HepG2 (cell line): ENCODE measurements at regions not wholly inside any gene's neighbourhood (a gene's known extent, or its start where the extent isn't known, plus 50 kb on each side); places are given as distances from the start of the nearest gene placed in this dataset.

Experiments used
- EHMT2 ChIP-seq: fragments of 200-600 bp; sonication (generic); IDR thresholded peaks from 2 replicates; pipeline ENCODE4 v1.7.0; 2017; ENCODE audit warnings: antibody characterized with exemption, low read depth, low read length, borderline replicate concordance
- PHF21A ChIP-seq: sonication (generic); formaldehyde crosslinking; IDR thresholded peaks from 2 replicates; pipeline ENCODE4 v1.5.0; 2020; ENCODE audit warnings: mild to moderate bottlenecking, missing genetic modification reagents
- RBFOX2 ChIP-seq: fragments of 200-400 bp; formaldehyde crosslinking; IDR thresholded peaks from 2 replicates; pipeline ENCODE4 v1.6.1; 2017; ENCODE audit warnings: low read depth, mild to moderate bottlenecking, low read length
- SALL2 ChIP-seq: sonication (generic); formaldehyde crosslinking; IDR thresholded peaks from 2 replicates; pipeline ENCODE4 v1.8.1; 2023; ENCODE audit warnings: mild to moderate bottlenecking, missing genetic modification reagents, inconsistent platforms
- ZNF253 ChIP-seq: sonication (generic); formaldehyde crosslinking; IDR thresholded peaks from 2 replicates; pipeline ENCODE4 v1.8.0; 2022; ENCODE audit warnings: mild to moderate bottlenecking, missing genetic modification reagents, borderline replicate concordance
- TF ChIP-seq, protein P1 (sequence below): sonication (generic); formaldehyde crosslinking; conservative IDR thresholded peaks from 2 replicates; pipeline ENCODE4 v1.8.0; 2022; ENCODE audit warnings: mild to moderate bottlenecking, moderate library complexity, missing genetic modification reagents
- TF ChIP-seq, protein P2 (sequence below): sonication (generic); formaldehyde crosslinking; IDR thresholded peaks from 2 replicates; pipeline ENCODE4 v1.5.0; 2020; ENCODE audit warnings: mild to moderate bottlenecking, missing genetic modification reagents, moderate library complexity
- TF ChIP-seq, protein P3 (sequence below): sonication (generic); formaldehyde crosslinking; conservative IDR thresholded peaks from 2 replicates; pipeline ENCODE4 v1.5.0; 2020; ENCODE audit warnings: missing genetic modification reagents
- TF ChIP-seq, protein P4 (sequence below): sonication (generic); formaldehyde crosslinking; IDR thresholded peaks from 2 replicates; pipeline ENCODE4 v1.4.0; 2020; ENCODE audit warnings: mild to moderate bottlenecking, low read depth, missing genetic modification reagents
- TF ChIP-seq, protein P5 (sequence below): sonication (generic); formaldehyde crosslinking; IDR thresholded peaks from 2 replicates; pipeline ENCODE4 v1.5.1; 2020; ENCODE audit warnings: missing genetic modification reagents, mild to moderate bottlenecking, borderline replicate concordance
- TF ChIP-seq, protein P6 (sequence below): sonication (generic); formaldehyde crosslinking; IDR thresholded peaks from 2 replicates; pipeline ENCODE4 v1.8.0; 2022; ENCODE audit warnings: mild to moderate bottlenecking, missing genetic modification reagents; ENCODE audit not compliant: insufficient replicate concordance
- TF ChIP-seq, protein P7 (sequence below): IDR thresholded peaks from 2 replicates; pipeline ENCODE4 v1.6.1; 2012; ENCODE audit warnings: inconsistent platforms

DNA sequence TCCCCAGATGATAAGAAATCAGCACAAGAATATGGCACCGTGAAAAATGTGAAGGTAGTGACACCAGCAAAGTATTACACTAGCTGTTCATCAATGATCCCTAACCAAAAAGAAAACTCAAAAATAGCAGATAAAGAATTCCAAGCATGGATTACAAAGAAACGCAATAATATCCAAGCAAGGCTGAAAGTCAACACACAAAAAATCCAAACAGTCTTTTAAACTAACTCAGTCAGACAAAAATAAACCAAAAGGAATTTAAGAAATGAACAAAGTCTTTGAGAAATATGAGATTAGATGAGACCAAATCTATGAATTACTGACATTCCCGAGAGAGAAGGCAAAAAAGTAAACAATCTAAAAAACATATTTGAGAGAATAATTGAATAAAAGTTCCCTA, 976.1 kb upstream of the MAP3K7 start:
- TF ChIP-seq, protein P1, sequence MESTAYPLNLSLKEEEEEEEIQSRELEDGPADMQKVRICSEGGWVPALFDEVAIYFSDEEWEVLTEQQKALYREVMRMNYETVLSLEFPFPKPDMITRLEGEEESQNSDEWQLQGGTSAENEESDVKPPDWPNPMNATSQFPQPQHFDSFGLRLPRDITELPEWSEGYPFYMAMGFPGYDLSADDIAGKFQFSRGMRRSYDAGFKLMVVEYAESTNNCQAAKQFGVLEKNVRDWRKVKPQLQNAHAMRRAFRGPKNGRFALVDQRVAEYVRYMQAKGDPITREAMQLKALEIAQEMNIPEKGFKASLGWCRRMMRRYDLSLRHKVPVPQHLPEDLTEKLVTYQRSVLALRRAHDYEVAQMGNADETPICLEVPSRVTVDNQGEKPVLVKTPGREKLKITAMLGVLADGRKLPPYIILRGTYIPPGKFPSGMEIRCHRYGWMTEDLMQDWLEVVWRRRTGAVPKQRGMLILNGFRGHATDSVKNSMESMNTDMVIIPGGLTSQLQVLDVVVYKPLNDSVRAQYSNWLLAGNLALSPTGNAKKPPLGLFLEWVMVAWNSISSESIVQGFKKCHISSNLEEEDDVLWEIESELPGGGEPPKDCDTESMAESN (CRISPR knock-in tag): no peak
- TF ChIP-seq, protein P2, sequence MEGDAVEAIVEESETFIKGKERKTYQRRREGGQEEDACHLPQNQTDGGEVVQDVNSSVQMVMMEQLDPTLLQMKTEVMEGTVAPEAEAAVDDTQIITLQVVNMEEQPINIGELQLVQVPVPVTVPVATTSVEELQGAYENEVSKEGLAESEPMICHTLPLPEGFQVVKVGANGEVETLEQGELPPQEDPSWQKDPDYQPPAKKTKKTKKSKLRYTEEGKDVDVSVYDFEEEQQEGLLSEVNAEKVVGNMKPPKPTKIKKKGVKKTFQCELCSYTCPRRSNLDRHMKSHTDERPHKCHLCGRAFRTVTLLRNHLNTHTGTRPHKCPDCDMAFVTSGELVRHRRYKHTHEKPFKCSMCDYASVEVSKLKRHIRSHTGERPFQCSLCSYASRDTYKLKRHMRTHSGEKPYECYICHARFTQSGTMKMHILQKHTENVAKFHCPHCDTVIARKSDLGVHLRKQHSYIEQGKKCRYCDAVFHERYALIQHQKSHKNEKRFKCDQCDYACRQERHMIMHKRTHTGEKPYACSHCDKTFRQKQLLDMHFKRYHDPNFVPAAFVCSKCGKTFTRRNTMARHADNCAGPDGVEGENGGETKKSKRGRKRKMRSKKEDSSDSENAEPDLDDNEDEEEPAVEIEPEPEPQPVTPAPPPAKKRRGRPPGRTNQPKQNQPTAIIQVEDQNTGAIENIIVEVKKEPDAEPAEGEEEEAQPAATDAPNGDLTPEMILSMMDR (CRISPR knock-in tag): no peak
- TF ChIP-seq EHMT2: no peak
- TF ChIP-seq, protein P3, sequence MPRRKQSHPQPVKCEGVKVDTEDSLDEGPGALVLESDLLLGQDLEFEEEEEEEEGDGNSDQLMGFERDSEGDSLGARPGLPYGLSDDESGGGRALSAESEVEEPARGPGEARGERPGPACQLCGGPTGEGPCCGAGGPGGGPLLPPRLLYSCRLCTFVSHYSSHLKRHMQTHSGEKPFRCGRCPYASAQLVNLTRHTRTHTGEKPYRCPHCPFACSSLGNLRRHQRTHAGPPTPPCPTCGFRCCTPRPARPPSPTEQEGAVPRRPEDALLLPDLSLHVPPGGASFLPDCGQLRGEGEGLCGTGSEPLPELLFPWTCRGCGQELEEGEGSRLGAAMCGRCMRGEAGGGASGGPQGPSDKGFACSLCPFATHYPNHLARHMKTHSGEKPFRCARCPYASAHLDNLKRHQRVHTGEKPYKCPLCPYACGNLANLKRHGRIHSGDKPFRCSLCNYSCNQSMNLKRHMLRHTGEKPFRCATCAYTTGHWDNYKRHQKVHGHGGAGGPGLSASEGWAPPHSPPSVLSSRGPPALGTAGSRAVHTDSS (CRISPR knock-in tag): no peak
- TF ChIP-seq, protein P4, sequence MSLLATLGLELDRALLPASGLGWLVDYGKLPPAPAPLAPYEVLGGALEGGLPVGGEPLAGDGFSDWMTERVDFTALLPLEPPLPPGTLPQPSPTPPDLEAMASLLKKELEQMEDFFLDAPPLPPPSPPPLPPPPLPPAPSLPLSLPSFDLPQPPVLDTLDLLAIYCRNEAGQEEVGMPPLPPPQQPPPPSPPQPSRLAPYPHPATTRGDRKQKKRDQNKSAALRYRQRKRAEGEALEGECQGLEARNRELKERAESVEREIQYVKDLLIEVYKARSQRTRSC (CRISPR knock-in tag): no peak
- no peak for TF ChIP-seq PHF21A (CRISPR knock-in tag)
- no peak for TF ChIP-seq ZNF253 (CRISPR knock-in tag)
- TF ChIP-seq, protein P5, sequence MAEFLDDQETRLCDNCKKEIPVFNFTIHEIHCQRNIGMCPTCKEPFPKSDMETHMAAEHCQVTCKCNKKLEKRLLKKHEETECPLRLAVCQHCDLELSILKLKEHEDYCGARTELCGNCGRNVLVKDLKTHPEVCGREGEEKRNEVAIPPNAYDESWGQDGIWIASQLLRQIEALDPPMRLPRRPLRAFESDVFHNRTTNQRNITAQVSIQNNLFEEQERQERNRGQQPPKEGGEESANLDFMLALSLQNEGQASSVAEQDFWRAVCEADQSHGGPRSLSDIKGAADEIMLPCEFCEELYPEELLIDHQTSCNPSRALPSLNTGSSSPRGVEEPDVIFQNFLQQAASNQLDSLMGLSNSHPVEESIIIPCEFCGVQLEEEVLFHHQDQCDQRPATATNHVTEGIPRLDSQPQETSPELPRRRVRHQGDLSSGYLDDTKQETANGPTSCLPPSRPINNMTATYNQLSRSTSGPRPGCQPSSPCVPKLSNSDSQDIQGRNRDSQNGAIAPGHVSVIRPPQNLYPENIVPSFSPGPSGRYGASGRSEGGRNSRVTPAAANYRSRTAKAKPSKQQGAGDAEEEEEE (CRISPR knock-in tag): no peak
- TF ChIP-seq RBFOX2: no peak
- TF ChIP-seq, protein P6, sequence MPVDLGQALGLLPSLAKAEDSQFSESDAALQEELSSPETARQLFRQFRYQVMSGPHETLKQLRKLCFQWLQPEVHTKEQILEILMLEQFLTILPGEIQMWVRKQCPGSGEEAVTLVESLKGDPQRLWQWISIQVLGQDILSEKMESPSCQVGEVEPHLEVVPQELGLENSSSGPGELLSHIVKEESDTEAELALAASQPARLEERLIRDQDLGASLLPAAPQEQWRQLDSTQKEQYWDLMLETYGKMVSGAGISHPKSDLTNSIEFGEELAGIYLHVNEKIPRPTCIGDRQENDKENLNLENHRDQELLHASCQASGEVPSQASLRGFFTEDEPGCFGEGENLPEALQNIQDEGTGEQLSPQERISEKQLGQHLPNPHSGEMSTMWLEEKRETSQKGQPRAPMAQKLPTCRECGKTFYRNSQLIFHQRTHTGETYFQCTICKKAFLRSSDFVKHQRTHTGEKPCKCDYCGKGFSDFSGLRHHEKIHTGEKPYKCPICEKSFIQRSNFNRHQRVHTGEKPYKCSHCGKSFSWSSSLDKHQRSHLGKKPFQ (CRISPR knock-in tag): no peak
- TF ChIP-seq, protein P7, sequence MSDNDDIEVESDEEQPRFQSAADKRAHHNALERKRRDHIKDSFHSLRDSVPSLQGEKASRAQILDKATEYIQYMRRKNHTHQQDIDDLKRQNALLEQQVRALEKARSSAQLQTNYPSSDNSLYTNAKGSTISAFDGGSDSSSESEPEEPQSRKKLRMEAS: no peak
- TF ChIP-seq SALL2 (CRISPR knock-in tag): no peak
